WERI-Rb-1 (cell line): ENCODE measurements at regions not wholly inside any gene's neighbourhood (a gene's known extent, or its start where the extent isn't known, plus 50 kb on each side); places are given as distances from the start of the nearest gene placed in this dataset.

Experiments
- DNase-seq: peaks from one replicate; pipeline ENCODE4 v3.0.0-alpha.2; 2020
- H3K27ac ChIP-seq: fragments of 250-450 bp; sonication (Bioruptor Pico); 2 replicates; pipeline ENCODE4 v1.5.1; 2020; ENCODE audit warnings: mild to moderate bottlenecking, moderate library complexity
- H3K27me3 ChIP-seq: fragments of 250-450 bp; sonication (Bioruptor Pico); 2 replicates; pipeline ENCODE4 v1.5.1; 2021; ENCODE audit warnings: mild to moderate bottlenecking, low read depth, moderate library complexity; ENCODE audit not compliant: insufficient read depth, severe bottlenecking
- H3K36me3 ChIP-seq: fragments of 250-450 bp; sonication (Bioruptor Pico); 2 replicates; pipeline ENCODE4 v1.5.1; 2020; ENCODE audit warnings: mild to moderate bottlenecking, moderate library complexity
- H3K4me3 ChIP-seq: 2 replicates; pipeline ENCODE4 v1.5.1; 2011; ENCODE audit warnings: low read depth, mild to moderate bottlenecking, control low read depth, low read length
- H3K9me3 ChIP-seq: fragments of 250-450 bp; sonication (Bioruptor Pico); 2 replicates; pipeline ENCODE4 v1.5.1; 2021; ENCODE audit warnings: mild to moderate bottlenecking, moderate library complexity; ENCODE audit not compliant: severe bottlenecking
- CTCF ChIP-seq: IDR thresholded peaks from 2 replicates; pipeline ENCODE4 v1.5.1; 2011; ENCODE audit warnings: low read depth, mild to moderate bottlenecking, control low read depth, inconsistent platforms, low read length

- H3K27me3 ChIP-seq = no peaks in the 10 kb centered on the region
- no peak overlapping the region for H3K4me3 ChIP-seq
- no peak overlapping the region for H3K27ac ChIP-seq
- no peak for DNase-seq
- TF ChIP-seq CTCF = no peak
- H3K9me3 ChIP-seq = no peaks in the 10 kb centered on the region
- no peaks in the 10 kb centered on the region for H3K36me3 ChIP-seq
Observed at GRCh38 chr13:69204620-69205019, 903.0 kb upstream of the ATXN8OS start.

- Histone ChIP-seq H3K4me3 (no peak overlapping the region), H3K27me3 (no peaks in the 10 kb centered on the region), H3K36me3 (no peaks in the 10 kb centered on the region), H3K9me3 (no peaks in the 10 kb centered on the region), H3K27ac (no peak overlapping the region)
- DNase-seq = no peak
- TF ChIP-seq CTCF = no peak
Observed at GRCh38 chr13:69202996-69203395, 904.6 kb upstream of the ATXN8OS start.

GRCh38 chr13:69199664-69200063 is 908.0 kb upstream of the ATXN8OS start:
- Histone ChIP-seq H3K4me3 (no peak overlapping the region), H3K36me3 (no peaks in the 10 kb centered on the region), H3K9me3 (no peaks in the 10 kb centered on the region), H3K27me3 (no peaks in the 10 kb centered on the region), H3K27ac (peak overlapping the region; percentile 1; the same call in 1 of the 2 replicates)
- DNase-seq = peak; percentile 39
- TF ChIP-seq CTCF = no peak

GRCh38 chr13:69198706-69199105 is 908.9 kb upstream of the ATXN8OS start:
- no peak for TF ChIP-seq CTCF
- H3K4me3 ChIP-seq = no peak overlapping the region
- DNase-seq = no peak

GRCh38 chr13:69194130-69194529 is 913.5 kb upstream of the ATXN8OS start:
- no peak overlapping the region for H3K4me3 ChIP-seq
- TF ChIP-seq CTCF = no peak
- no peaks in the 10 kb centered on the region for H3K27me3 ChIP-seq
- no peak for DNase-seq
- H3K27ac ChIP-seq = no peak overlapping the region
- no peaks in the 10 kb centered on the region for H3K36me3 ChIP-seq
- H3K9me3 ChIP-seq = no peaks in the 10 kb centered on the region

More at GRCh38 chr13:69198706-69199105, 908.9 kb upstream of the ATXN8OS start:
- Histone ChIP-seq H3K36me3 (no peaks in the 10 kb centered on the region), H3K27me3 (no peaks in the 10 kb centered on the region), H3K27ac (no peak overlapping the region), H3K9me3 (no peaks in the 10 kb centered on the region)

- Histone ChIP-seq H3K9me3 (no peaks in the 10 kb centered on the region), H3K27ac (no peak overlapping the region), H3K36me3 (no peaks in the 10 kb centered on the region), H3K27me3 (no peaks in the 10 kb centered on the region), H3K4me3 (no peak overlapping the region)
- DNase-seq = no peak
- TF ChIP-seq CTCF = no peak
Observed at GRCh38 chr13:69180034-69180433, 927.6 kb upstream of the ATXN8OS start.
